HG02588 (cell line): ENCODE measurements at regions not wholly inside any gene's neighbourhood (a gene's known extent, or its start where the extent isn't known, plus 50 kb on each side); places are given as distances from the start of the nearest gene placed in this dataset.

ENCODE experiments used
- ATAC-seq: cut with Tn5 transposase; IDR thresholded peaks from one replicate; pipeline ENCODE4 v1.9.1; 2021; ENCODE audit warnings: mild to moderate bottlenecking, moderate library complexity; ENCODE audit not compliant: unreplicated experiment

DNA sequence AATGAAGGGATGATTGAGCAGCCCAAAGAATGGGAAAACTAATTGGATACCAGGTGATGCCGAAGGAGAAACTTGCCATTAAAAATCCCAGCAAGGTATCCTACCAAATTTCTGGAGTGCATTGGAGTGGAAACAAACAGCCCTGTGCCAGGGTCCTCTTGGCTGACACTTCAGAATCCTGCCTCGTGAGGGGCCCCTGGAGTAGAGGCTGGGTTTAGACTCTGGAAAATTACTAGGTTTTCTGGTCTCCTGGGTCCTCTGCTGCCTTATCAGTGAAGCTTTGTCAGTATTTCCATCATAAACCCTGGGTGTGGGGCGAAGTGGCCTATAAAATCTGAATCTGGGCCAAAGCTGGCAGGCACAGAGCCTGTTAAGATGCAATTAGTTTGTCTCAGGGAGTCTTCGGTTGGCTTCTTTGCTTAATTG is 289.2 kb upstream of the USP24 start:
- no peak for ATAC-seq

GRCh38 chr1:55503663-55504305 is 288.6 kb upstream of the USP24 start:
- no peak for ATAC-seq

DNA sequence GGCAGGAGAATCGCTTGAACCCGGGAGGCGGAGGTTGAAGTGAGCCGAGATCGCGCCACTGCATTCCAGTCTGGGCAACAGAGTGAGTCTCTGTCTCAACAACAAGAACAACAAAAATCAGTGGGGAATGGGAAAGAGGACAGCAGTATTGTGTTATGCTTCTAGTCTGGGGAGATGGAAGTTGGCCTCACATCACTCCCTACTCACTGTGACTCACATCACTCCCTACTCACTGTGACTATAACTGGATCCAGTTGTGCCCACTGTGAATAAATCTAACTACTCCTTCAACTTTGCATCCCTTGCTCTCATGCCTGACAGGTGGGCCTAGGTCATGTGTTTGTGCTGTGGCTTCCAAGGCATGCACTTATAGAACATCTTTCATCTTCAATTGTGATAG is 285.4 kb upstream of the USP24 start:
- ATAC-seq, result no peak

GRCh38 chr1:55490547-55490946 is 275.4 kb upstream of the USP24 start:
- no peak for ATAC-seq

DNA sequence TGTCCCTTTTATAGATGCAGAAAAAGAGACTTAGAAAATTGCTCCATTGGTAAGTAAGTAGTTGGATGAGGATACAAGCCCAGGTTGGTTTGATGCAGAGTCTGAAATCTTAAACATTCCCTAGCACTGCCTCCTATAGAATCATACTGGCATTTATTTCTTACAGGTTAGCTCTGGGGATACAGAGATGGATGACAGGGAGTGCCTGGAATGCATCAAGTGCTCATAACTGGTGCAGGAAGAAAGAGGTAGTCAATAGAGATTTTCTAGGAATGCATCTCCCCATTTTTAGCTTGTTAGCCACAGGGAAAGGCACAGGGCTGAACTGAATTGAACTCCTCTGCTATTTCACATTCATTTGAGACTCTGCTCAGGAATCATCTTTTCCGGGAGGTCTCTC is 269.0 kb upstream of the USP24 start:
- ATAC-seq, result no peak

GRCh38 chr1:55483523-55483922 is 268.4 kb upstream of the USP24 start:
- no peak for ATAC-seq

DNA sequence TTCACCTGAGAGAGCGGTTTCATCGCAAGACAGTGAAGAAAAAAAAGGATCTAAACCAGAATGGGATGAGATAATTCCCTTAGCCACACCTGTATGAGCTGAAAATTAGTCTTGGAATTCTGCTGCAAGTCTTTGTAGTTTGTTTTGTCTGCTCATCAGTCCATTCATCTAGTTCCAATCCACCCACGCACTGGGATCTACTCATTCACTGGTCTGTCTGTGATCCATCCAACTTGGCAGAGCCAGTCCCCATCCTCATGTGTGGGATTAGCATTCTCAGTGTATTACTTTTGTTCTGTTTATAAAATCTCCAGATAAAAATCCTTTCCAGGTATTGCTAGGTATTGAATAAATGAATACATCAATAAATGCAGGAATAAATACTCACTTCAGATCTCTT is 266.5 kb upstream of the USP24 start:
- ATAC-seq, result no peak

- ATAC-seq, result no peak
Observed at GRCh38 chr1:55480029-55480795, 265.0 kb upstream of the USP24 start.

- no peak for ATAC-seq
Observed at GRCh38 chr1:55478742-55479141, 263.6 kb upstream of the USP24 start.

GRCh38 chr1:55477953-55478352 is 262.8 kb upstream of the USP24 start:
- ATAC-seq, result no peak

GRCh38 chr1:55476445-55477015 is 261.4 kb upstream of the USP24 start:
- ATAC-seq, result no peak

DNA sequence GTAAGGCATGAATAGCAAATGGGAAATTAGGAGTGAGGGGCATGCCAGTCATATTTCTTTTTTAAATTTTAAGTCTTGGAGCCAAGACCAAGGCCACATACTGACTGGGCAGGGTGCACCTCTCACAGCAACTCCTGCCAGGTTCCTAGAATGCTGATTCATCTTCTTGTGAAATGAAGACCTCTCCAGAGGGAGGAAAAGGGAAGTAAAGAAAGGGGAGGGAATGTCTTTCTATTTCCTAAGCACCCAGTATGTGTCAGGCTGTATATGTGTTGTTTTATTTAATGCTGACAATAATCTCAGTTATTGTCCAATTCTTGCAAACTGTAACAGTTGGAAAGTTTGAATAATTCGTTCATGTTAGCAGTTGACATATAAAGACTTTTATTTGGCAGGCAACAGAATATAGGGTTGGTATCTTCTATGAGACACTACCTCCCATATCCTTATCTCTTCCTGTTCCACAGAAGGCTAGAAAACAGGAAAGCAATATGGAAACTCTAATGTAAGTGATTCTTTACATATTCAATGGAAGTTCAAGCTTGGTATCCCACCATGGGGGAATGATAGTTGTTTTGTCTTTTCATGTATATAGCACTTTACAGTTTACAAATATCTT is 259.1 kb upstream of the USP24 start:
- no peak for ATAC-seq

GRCh38 chr1:55473661-55474060 is 258.5 kb upstream of the USP24 start:
- no peak for ATAC-seq

- ATAC-seq, result no peak
Observed at GRCh38 chr1:55472784-55473183, 257.6 kb upstream of the USP24 start.

DNA sequence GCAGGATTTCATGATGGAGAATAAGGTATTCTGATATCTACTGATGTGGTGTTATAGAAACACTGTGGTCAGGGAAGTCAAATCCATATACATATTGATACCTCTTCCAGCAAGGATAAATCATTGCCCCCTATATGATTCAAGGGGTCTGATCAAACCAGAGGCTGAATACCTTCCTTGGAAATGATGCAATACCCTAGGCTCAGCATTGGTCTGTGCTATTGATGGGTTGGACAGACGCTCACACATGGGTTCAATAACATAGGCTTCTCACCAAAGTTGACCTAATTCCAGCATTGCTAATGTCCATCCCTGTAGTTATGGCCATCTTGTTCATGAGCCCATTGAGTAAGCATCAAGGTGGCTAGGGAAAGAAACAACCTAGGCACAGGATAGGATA is 257.0 kb upstream of the USP24 start:
- no peak for ATAC-seq

GRCh38 chr1:55468142-55468795 is 253.1 kb upstream of the USP24 start:
- no peak for ATAC-seq

- ATAC-seq, result no peak
Observed at GRCh38 chr1:55466921-55467320, 251.8 kb upstream of the USP24 start.

DNA sequence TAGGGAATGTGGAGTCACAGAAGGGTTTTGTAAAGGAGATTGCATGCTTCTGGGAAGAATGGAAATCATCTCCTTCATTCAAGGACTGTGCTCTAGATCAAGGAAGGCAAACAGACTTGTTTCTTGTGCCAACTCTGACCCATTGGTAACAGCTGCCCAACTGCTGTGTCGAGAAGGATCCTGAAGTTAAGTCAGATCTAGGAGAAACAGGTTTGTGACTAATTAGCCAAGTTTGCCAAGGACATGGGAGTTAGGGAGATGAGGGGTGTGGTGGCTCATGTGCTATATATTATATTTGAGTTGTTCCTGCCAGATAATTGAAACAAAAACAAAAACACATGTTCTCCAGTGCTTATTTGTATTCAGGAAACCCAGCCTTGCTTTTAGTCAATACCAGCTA is 251.2 kb upstream of the USP24 start:
- ATAC-seq, result no peak

- no peak for ATAC-seq
Observed at GRCh38 chr1:55464550-55464949, 249.4 kb upstream of the USP24 start.

- no peak for ATAC-seq
Observed at GRCh38 chr1:55463814-55464475, 248.8 kb upstream of the USP24 start.

GRCh38 chr1:55457874-55458273 is 242.7 kb upstream of the USP24 start:
- no peak for ATAC-seq
